Keratinocyte (primary cell): ENCODE measurements at regions not wholly inside any gene's neighbourhood (a gene's known extent, or its start where the extent isn't known, plus 50 kb on each side); places are given as distances from the start of the nearest gene placed in this dataset.

Experiments used
- DNase-seq: peaks from one replicate; pipeline ENCODE4 v3.0.0-alpha.2; 2011; ENCODE audit warnings: low read depth, missing footprints, low spot score
- FAIRE-seq: peaks from 2 replicates; lab custom pipeline; 2011; peaks lifted over from hg19 to GRCh38; lab: Jason Lieb, UNC
- H2AFZ ChIP-seq: 2 replicates; pipeline ENCODE4 v1.6.0; 2012; ENCODE audit warnings: low read length, control low read depth, inconsistent platforms; ENCODE audit not compliant: control insufficient read depth
- H3K27ac ChIP-seq: 2 replicates; pipeline ENCODE4 v1.5.1; 2011; ENCODE audit warnings: low read length; ENCODE audit not compliant: control insufficient read depth, insufficient read depth
- H3K27me3 ChIP-seq: 3 replicates; pipeline ENCODE4 v1.6.0; 2011; ENCODE audit warnings: low read length; ENCODE audit not compliant: control insufficient read depth, insufficient read depth; ENCODE audit errors: extremely low read depth
- H3K36me3 ChIP-seq, 2 experiments: 2 replicates in 1 of 2; 3 replicates in 1 of 2; pipeline ENCODE4 v1.5.1; 2011; ENCODE audit warnings: low read length in 2 of 2, mild to moderate bottlenecking in 1 of 2; ENCODE audit not compliant: control insufficient read depth in 2 of 2, insufficient read depth in 2 of 2; ENCODE audit errors: extremely low read depth in 1 of 2
- H3K4me1 ChIP-seq: 3 replicates; pipeline ENCODE4 v1.5.1; 2011; ENCODE audit warnings: low read length; ENCODE audit not compliant: control insufficient read depth, insufficient read depth; ENCODE audit errors: extremely low read depth
- H3K4me2 ChIP-seq: 3 replicates; pipeline ENCODE4 v1.6.0; 2011; ENCODE audit warnings: low read depth, low read length; ENCODE audit not compliant: control insufficient read depth, insufficient read depth; ENCODE audit errors: extremely low read depth
- H3K4me3 ChIP-seq, 3 experiments: fragments of 200-600 bp in 1 of 3; sonication (generic) in 1 of 3; 2 replicates in 2 of 3; 3 replicates in 1 of 3; pipeline ENCODE4 v1.5.1; 2011 to 2016; ENCODE audit warnings: low read length in 3 of 3, mild to moderate bottlenecking in 3 of 3, control low read depth in 2 of 3, inconsistent platforms in 1 of 3, low read depth in 1 of 3, mixed read lengths in 1 of 3, mixed run types in 1 of 3, moderate library complexity in 1 of 3; ENCODE audit not compliant: control insufficient read depth in 2 of 3, insufficient read depth in 2 of 3; ENCODE audit errors: extremely low read depth in 1 of 3
- H3K79me2 ChIP-seq: 2 replicates; pipeline ENCODE4 v1.6.0; 2012; ENCODE audit warnings: low read length; ENCODE audit not compliant: control insufficient read depth, insufficient read depth
- H3K9ac ChIP-seq: 3 replicates; pipeline ENCODE4 v1.6.0; 2011; ENCODE audit warnings: low read length; ENCODE audit not compliant: control insufficient read depth, insufficient read depth; ENCODE audit errors: extremely low read depth
- H3K9me1 ChIP-seq: 3 replicates; pipeline ENCODE4 v1.6.0; 2011; ENCODE audit warnings: low read length; ENCODE audit not compliant: control insufficient read depth, insufficient read depth; ENCODE audit errors: extremely low read depth
- H3K9me3 ChIP-seq: 2 replicates; pipeline ENCODE4 v1.5.1; 2012; ENCODE audit warnings: low read depth, low read length; ENCODE audit not compliant: control insufficient read depth
- H4K20me1 ChIP-seq: 3 replicates; pipeline ENCODE4 v1.6.0; 2011; ENCODE audit warnings: low read length; ENCODE audit not compliant: control insufficient read depth, insufficient read depth; ENCODE audit errors: extremely low read depth
- EZH2 ChIP-seq: IDR thresholded peaks from one replicate; pipeline ENCODE4 v1.6.1; 2012; ENCODE audit warnings: inconsistent platforms, mild to moderate bottlenecking, low read length, moderate library complexity
- dilution Hi-C: fragments of 300-500 bp; cut with MboI; formaldehyde crosslinking; loops from one replicate; pipeline ENCODE4 v1.7.0; 2020; ENCODE audit warnings: low sequenced_read_pairs; ENCODE audit not compliant: extremely low pct_ligation_motif_present
- TF ChIP-seq, protein P1 (sequence below), 3 experiments: IDR thresholded peaks in 1 of 3; conservative IDR thresholded peaks in 1 of 3; optimal IDR thresholded peaks in 1 of 3; 2 replicates in 2 of 3; 3 replicates in 1 of 3; pipeline versions ENCODE3 to v1.5.1; 2011; ENCODE audit warnings: low read length in 3 of 3, mild to moderate bottlenecking in 3 of 3, moderate library complexity in 2 of 3, control low read depth in 1 of 3, inconsistent platforms in 1 of 3; ENCODE audit not compliant: insufficient read depth in 2 of 3; ENCODE audit errors: extremely low read depth in 1 of 3

GRCh38 chr7:70855373-70855772 lies 276.6 kb upstream of the GALNT17 start:
- H3K4me2 ChIP-seq, result no peak overlapping the region
- no peak overlapping the region for H2AFZ ChIP-seq
- no peaks in the 10 kb centered on the region for H3K9me1 ChIP-seq
- TF ChIP-seq, protein P1, sequence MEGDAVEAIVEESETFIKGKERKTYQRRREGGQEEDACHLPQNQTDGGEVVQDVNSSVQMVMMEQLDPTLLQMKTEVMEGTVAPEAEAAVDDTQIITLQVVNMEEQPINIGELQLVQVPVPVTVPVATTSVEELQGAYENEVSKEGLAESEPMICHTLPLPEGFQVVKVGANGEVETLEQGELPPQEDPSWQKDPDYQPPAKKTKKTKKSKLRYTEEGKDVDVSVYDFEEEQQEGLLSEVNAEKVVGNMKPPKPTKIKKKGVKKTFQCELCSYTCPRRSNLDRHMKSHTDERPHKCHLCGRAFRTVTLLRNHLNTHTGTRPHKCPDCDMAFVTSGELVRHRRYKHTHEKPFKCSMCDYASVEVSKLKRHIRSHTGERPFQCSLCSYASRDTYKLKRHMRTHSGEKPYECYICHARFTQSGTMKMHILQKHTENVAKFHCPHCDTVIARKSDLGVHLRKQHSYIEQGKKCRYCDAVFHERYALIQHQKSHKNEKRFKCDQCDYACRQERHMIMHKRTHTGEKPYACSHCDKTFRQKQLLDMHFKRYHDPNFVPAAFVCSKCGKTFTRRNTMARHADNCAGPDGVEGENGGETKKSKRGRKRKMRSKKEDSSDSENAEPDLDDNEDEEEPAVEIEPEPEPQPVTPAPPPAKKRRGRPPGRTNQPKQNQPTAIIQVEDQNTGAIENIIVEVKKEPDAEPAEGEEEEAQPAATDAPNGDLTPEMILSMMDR (optimal IDR thresholded peaks at IDR 0.05 in 1 of 3, IDR thresholded peaks at IDR 0.05 in 1 of 3, conservative IDR thresholded peaks at IDR 0.05 in 1 of 3; ENCODE audit: extremely low read depth in 1 of 3, insufficient read depth in 2 of 3, low read length in 3 of 3), result no peak
- no peak for TF ChIP-seq EZH2
- dilution Hi-C loops, result loop anchor here (25.0 kb wide), 1 partner anchor 882 kb away; no protein-coding TSS in a partner anchor
- no peaks in the 10 kb centered on the region for H3K36me3 ChIP-seq
- no peaks in the 10 kb centered on the region for H3K79me2 ChIP-seq
- no peaks in the 10 kb centered on the region for H3K27me3 ChIP-seq
- H3K4me1 ChIP-seq, result no peaks in the 10 kb centered on the region
- no peaks in the 10 kb centered on the region for H4K20me1 ChIP-seq
- no peaks in the 10 kb centered on the region for H3K9me3 ChIP-seq
- no peak overlapping the region for H3K4me3 ChIP-seq
- no peak overlapping the region for H3K9ac ChIP-seq
- FAIRE-seq (no peak), DNase-seq (no peak)
- no peak overlapping the region for H3K27ac ChIP-seq

DNA sequence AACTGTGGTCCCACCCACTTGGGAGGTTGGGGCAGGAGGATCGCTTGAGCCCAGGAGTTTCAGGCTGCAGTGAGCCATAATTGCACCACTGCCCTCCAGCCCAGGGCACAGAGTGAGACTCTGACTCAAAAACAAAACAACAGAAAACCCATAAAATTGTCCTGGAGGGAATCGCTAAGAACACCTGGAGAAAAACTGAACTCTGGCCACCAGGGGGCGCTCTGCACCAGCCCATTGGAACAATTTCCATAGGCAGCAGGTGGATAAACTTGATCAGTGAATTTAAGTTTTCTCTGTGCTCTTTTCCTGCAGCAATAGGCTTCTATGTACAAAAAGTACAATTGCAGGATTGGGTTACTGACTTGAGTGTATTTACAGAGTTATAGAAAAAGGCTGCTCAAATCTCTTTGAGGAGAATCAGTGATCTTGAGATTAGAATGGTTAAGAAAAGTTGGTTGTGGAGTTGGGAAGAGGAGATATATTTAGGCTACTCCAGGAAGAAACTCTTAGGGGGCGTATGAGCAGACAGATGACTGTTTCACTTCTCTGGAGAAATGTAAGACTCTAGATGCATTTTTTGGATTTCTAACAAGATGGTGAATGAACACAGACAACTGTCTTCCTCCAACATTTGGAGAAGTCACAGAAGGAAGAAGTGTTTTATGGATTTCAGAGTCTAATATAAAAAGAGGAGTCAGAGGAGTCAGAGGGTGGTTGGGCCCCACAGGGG lies 274.9 kb upstream of the GALNT17 start:
- dilution Hi-C loops, result loop anchor here (25.0 kb wide), 1 partner anchor 880 kb away; no protein-coding TSS in a partner anchor
- H3K4me2 ChIP-seq, result no peak overlapping the region
- no peak for TF ChIP-seq EZH2
- TF ChIP-seq, protein P1 (optimal IDR thresholded peaks at IDR 0.05 in 1 of 3, IDR thresholded peaks at IDR 0.05 in 1 of 3, conservative IDR thresholded peaks at IDR 0.05 in 1 of 3; ENCODE audit: extremely low read depth in 1 of 3, insufficient read depth in 2 of 3, low read length in 3 of 3), result peak; percentile 70 to 77 (median 73)
- no peaks in the 10 kb centered on the region for H3K36me3 ChIP-seq
- no peaks in the 10 kb centered on the region for H3K27me3 ChIP-seq
- peak; percentile 1 for DNase-seq
- no peak overlapping the region for H3K27ac ChIP-seq
- no peak for FAIRE-seq
- no peak overlapping the region for H3K9ac ChIP-seq
- H3K79me2 ChIP-seq, result no peaks in the 10 kb centered on the region
- H2AFZ ChIP-seq, result no peak overlapping the region
- H3K4me1 ChIP-seq, result no peaks in the 10 kb centered on the region
- H3K4me3 ChIP-seq, result no peak overlapping the region
- no peaks in the 10 kb centered on the region for H4K20me1 ChIP-seq
- no peaks in the 10 kb centered on the region for H3K9me3 ChIP-seq
- H3K9me1 ChIP-seq, result no peaks in the 10 kb centered on the region
